ENCODE measurements at regions not wholly inside any gene's neighbourhood (a gene's known extent, or its start where the extent isn't known, plus 50 kb on each side); places are given as distances from the start of the nearest gene placed in this dataset.

GRCh38 chr9:90419221-90419851, 223.3 kb downstream of the DIRAS2 start:
- no peak for DNase-seq (ENCODE audit: low read depth)

GRCh38 chr9:90420211-90420610, 222.4 kb downstream of the DIRAS2 start:
- DNase-seq (ENCODE audit: low read depth), result no peak

GRCh38 chr9:90420768-90421513, 221.7 kb downstream of the DIRAS2 start:
- no peak for DNase-seq (ENCODE audit: low read depth)

GRCh38 chr9:90421786-90422185, 220.8 kb downstream of the DIRAS2 start:
- no peak for DNase-seq (ENCODE audit: low read depth)

- no peak for DNase-seq (ENCODE audit: low read depth)
Observed at GRCh38 chr9:90423661-90424193, 218.9 kb downstream of the DIRAS2 start.

GRCh38 chr9:90428517-90428916, 214.1 kb downstream of the DIRAS2 start:
- no peak for DNase-seq (ENCODE audit: low read depth)

- no peak for DNase-seq (ENCODE audit: low read depth)
Observed at GRCh38 chr9:90432951-90433350, 209.7 kb downstream of the DIRAS2 start.

- DNase-seq (ENCODE audit: low read depth), result no peak
Observed at GRCh38 chr9:90433398-90433941, 209.2 kb downstream of the DIRAS2 start.

GRCh38 chr9:90441814-90442213, 200.8 kb downstream of the DIRAS2 start:
- DNase-seq (ENCODE audit: low read depth), result no peak

- DNase-seq (ENCODE audit: low read depth), result no peak
Observed at GRCh38 chr9:90442723-90443122, 199.9 kb downstream of the DIRAS2 start.

- no peak for DNase-seq (ENCODE audit: low read depth)
Observed at GRCh38 chr9:90444609-90445204, 197.9 kb downstream of the DIRAS2 start.

GRCh38 chr9:90445391-90445790, 197.2 kb downstream of the DIRAS2 start:
- DNase-seq (ENCODE audit: low read depth), result no peak

- no peak for DNase-seq (ENCODE audit: low read depth)
Observed at GRCh38 chr9:90446200-90446948, 196.2 kb downstream of the DIRAS2 start.

GRCh38 chr9:90447773-90448172, 194.9 kb downstream of the DIRAS2 start:
- no peak for DNase-seq (ENCODE audit: low read depth)

- DNase-seq (ENCODE audit: low read depth), result no peak
Observed at GRCh38 chr9:90449213-90449925, 193.3 kb downstream of the DIRAS2 start.

- no peak for DNase-seq (ENCODE audit: low read depth)
Observed at GRCh38 chr9:90451804-90452203, 190.8 kb downstream of the DIRAS2 start.

GRCh38 chr9:90455316-90455715, 187.3 kb downstream of the DIRAS2 start:
- DNase-seq (ENCODE audit: low read depth), result no peak

GRCh38 chr9:90457386-90458190, 185.0 kb downstream of the DIRAS2 start:
- DNase-seq (ENCODE audit: low read depth), result no peak

- DNase-seq (ENCODE audit: low read depth), result no peak
Observed at GRCh38 chr9:90458485-90458884, 184.1 kb downstream of the DIRAS2 start.

- no peak for DNase-seq (ENCODE audit: low read depth)
Observed at GRCh38 chr9:90459321-90459720, 183.3 kb downstream of the DIRAS2 start.

GRCh38 chr9:90460220-90460619, 182.4 kb downstream of the DIRAS2 start:
- DNase-seq (ENCODE audit: low read depth), result no peak

Measured in activated T-helper 1 cell treated with Interleukin-2 at 50 U/mL for 16 hours (primary cell).